ENCODE measurements at regions not wholly inside any gene's neighbourhood (a gene's known extent, or its start where the extent isn't known, plus 50 kb on each side); places are given as distances from the start of the nearest gene placed in this dataset.

DNA sequence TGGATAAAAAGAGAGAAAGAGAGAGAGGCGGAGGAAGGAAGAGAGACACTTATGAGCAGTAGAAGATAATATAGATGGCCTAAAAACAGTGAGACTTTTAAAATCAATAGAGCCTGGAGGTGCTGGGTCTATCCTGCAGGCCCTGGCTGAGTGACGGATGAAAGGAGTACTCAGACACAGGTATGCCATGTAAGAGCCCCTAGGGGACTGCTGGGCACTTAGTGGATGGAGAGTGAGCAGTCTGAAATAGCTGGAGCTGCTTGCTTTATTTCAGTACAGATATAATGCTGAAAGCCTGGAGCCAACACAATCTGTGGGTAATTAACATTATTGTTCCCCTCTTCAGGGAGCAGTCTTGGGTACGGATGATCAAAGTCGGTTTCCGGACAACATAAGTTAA, 578.6 kb downstream of the SPOCK3 start:
- no peak for DNase-seq

DNA sequence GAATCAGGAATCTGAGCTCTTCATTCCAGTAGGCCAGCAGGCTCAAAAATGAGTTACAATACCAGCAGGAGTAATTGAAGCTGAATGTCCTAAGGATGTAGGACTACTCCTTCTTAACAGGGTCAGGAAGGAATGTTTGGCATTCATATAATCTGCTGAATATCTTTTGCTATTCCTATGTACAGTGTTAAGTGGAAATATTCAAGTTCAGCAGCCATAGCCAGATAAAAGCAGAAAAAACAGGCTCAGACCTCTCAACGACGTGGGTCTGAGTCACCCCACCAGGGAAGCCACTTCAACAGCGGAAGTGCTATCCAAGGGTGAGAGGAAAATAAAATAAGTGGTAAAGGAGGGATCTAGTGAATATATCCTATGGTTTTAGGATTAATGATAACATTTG, 577.0 kb downstream of the SPOCK3 start:
- no peak for DNase-seq

DNA sequence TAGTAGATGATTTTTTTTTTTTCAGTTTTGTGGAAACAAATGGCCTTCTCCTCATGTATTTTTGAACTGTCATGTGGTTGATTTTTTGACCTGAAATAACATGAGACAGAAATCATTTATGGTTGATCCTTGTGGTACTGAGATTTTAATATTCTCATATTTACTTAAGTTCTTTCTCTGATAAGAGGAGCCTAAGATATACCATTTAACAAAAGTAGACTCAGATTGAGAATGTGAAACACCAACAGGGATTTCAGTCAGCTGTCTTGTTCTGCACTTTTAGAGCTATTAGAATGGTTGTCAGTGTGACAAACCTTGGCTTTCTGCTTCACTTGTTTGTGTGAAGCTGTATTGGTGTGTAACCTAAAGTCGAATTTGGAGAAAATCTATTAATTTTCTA, 575.7 kb downstream of the SPOCK3 start:
- no peak for DNase-seq

DNA sequence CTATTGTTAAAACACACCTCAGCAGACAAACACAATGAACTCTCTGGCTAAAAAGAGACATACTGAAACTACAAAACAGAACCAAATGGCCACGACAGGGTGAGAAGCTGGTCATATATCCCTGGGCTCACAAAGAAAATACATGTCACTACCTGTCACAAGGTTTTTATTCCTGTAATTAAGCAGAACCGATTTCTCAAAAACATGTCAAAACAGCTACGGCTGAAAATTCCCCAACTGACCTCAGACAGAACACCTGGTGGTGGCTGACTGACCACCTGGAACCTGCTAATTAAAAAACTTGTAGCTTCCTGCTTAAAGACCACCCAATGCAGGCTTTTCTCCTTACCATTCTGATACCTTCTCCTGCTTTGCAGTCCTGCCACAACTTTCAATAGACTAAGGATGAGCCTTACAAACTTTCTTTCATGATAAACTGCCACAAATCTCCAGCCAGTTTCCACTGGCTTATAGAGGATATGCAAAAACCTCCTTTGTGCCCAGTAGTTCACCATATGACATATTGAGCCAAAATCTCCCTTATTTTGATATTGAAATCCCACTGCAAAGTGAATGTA, 571.9 kb downstream of the SPOCK3 start:
- no peak for DNase-seq

DNA sequence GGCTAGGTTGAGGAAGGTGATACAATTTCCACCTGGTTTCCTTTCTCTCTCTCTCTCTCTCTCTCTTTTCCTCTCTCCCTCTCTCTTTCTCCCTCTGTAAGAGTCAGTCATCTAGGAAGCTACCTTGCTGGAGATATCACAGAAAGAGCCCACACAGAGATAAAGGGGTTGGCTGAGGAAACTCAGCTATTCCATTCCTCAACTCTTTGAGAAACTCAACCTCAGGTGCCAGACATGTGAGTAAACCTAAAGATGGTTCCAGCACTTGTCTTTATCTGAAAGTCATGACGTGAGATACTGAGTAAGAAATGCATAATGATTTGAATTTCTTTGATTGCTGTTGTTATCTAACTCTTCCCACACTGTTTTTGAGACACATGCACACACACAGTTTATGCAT, 564.0 kb downstream of the SPOCK3 start:
- no peak for DNase-seq

DNA sequence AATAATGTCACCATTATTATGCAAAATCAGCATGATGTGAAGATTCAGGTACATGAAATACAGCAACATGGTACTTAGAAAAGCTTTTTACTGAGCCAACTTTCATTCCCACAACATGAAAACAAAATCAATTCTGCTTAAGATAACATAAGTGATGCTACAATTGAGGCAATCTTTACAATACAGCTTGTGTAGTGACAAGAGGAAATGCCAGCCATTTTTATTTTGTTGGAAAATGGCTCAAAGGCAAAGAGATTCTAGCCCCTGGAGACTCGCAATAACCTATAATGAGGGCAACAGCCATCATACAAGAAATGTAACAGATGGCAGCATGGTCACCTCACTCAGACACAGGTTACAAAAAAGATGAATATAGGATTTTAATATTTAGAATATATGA, 560.4 kb downstream of the SPOCK3 start:
- peak in 1 of 2 experiments; percentile 3 for DNase-seq

DNA sequence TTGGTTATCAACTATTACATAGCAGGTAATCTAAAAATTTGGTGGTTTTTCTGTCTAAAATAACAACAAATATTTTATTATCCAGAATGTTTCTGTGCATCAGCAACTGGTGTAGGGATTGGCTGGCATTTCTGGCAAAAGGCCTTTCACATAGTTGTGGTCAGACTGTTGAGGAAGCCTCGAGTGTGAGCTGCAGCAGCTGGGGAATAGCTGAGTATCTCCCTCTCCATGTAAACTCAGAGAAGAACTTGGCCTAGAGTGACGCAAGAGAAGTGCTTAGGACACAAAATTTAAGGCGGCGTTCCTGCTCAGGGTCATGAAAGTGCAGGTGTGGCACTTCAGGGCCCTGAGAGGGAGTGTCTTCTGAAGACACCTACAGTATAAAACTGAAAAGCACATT, 558.9 kb downstream of the SPOCK3 start:
- DNase-seq: no peak

DNA sequence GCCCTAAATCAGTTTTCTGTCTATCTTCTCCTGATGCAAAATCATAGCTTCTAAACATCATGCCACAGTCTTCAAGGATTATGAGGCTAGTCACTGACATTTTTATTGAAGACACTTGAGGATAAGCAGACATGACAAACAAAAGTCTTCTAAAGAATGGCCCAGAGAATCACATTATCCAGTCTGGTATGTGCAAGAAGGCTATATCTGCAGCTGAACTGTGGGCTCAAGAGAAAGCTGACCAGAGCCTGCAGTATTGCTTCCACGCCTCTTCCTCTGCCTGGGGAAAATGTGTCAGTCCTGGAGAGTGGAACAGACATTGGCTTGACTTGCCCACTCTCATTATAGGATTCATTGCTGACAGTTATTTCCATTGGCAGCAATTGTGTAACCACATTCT, 553.5 kb downstream of the SPOCK3 start:
- DNase-seq: no peak

DNA sequence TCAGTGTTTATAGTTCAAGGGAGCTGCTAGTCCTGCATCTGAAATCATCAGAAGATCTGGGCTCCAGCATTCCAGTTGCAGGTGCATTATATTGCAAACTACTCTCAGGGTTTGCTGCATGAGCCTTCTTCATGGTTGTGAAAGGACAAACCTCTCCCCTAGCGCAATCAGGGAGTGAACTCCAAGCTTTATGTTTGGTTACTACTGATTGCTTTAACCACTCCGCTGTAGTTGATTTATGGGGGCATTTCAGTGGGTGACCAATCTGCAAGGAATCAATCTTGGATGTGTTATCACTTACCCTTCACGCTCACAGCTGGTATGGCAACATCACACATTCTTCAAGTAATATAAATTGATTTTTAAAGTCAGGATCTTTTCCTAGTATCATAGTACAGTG, 552.1 kb downstream of the SPOCK3 start:
- DNase-seq: no peak
